MCF 10A (cell line): ENCODE measurements at regions not wholly inside any gene's neighbourhood (a gene's known extent, or its start where the extent isn't known, plus 50 kb on each side); places are given as distances from the start of the nearest gene placed in this dataset.

Experiments used
- BruUV-seq: library from RNA; stranded (reverse); fragments of 400-500 nt; replicated peaks from 2 replicates; lab custom pipeline; 2021; lab: Mats Ljungman, UMichigan
- CTCF ChIA-PET: fragments of 300-600 bp; sonication (Branson Sonifier 250); formaldehyde crosslinking; extraction: SDS; loops from one replicate; lab custom pipeline; 2021; ENCODE audit warnings: antibody characterized with exemption, inconsistent platforms; lab: Yijun Ruan, JAX
- POLR2A ChIA-PET: fragments of 300-600, 350-650 bp; sonication (Branson Sonifier 250); formaldehyde crosslinking; extraction: SDS; loops from one replicate; lab custom pipeline; 2020; ENCODE audit warnings: antibody characterized with exemption, inconsistent platforms; lab: Yijun Ruan, JAX
- DNase-seq: peaks from one replicate; pipeline ENCODE4 v3.0.0-alpha.2; 2018; ENCODE audit not compliant: unreplicated experiment
- H3K27ac Mint-ChIP-seq: one replicate; pipeline ENCODE4 v1.8.0; 2022; ENCODE audit warnings: mild to moderate bottlenecking, low read depth, mixed read lengths; ENCODE audit not compliant: unreplicated experiment
- H3K27me3 Mint-ChIP-seq: one replicate; pipeline ENCODE4 v1.8.0; 2022; ENCODE audit warnings: mixed read lengths; ENCODE audit not compliant: insufficient read depth, unreplicated experiment
- H3K36me3 Mint-ChIP-seq: one replicate; pipeline ENCODE4 v1.8.0; 2022; ENCODE audit warnings: mild to moderate bottlenecking, moderate library complexity, mixed read lengths; ENCODE audit not compliant: insufficient read depth, unreplicated experiment
- H3K4me1 Mint-ChIP-seq: one replicate; pipeline ENCODE4 v1.8.0; 2022; ENCODE audit warnings: mixed read lengths; ENCODE audit not compliant: insufficient read depth, unreplicated experiment
- H3K4me3 Mint-ChIP-seq: one replicate; pipeline ENCODE4 v1.8.0; 2022; ENCODE audit warnings: mild to moderate bottlenecking, moderate library complexity, mixed read lengths; ENCODE audit not compliant: unreplicated experiment
- H3K9me3 Mint-ChIP-seq: one replicate; pipeline ENCODE4 v1.8.0; 2022; ENCODE audit warnings: mixed read lengths; ENCODE audit not compliant: unreplicated experiment
- intact Hi-C: fragments of 100-400 bp; cut with micrococcal nuclease; formaldehyde crosslinking; loops from 2 replicates; pipeline ENCODE4 v1.14.1; 2022
- TF ChIP-seq, protein P1 (sequence below): fragments of 200-600 bp; IDR thresholded peaks from one replicate; pipeline ENCODE4 v1.8.0; 2022; ENCODE audit warnings: antibody characterized with exemption, mild to moderate bottlenecking; ENCODE audit not compliant: unreplicated experiment

GRCh38 chr13:90239130-90239529 lies 1108.4 kb upstream of the MIR17HG start:
- Mint-ChIP-seq H3K27me3 (no peaks in the 10 kb centered on the region), H3K9me3 (no peaks in the 10 kb centered on the region), H3K36me3 (no peaks in the 10 kb centered on the region), H3K27ac (no peak overlapping the region), H3K4me1 (peaks cover 8% of the 10 kb centered on the region), H3K4me3 (no peak overlapping the region)
- intact Hi-C loops = no loop called here
- TF ChIP-seq, protein P1, sequence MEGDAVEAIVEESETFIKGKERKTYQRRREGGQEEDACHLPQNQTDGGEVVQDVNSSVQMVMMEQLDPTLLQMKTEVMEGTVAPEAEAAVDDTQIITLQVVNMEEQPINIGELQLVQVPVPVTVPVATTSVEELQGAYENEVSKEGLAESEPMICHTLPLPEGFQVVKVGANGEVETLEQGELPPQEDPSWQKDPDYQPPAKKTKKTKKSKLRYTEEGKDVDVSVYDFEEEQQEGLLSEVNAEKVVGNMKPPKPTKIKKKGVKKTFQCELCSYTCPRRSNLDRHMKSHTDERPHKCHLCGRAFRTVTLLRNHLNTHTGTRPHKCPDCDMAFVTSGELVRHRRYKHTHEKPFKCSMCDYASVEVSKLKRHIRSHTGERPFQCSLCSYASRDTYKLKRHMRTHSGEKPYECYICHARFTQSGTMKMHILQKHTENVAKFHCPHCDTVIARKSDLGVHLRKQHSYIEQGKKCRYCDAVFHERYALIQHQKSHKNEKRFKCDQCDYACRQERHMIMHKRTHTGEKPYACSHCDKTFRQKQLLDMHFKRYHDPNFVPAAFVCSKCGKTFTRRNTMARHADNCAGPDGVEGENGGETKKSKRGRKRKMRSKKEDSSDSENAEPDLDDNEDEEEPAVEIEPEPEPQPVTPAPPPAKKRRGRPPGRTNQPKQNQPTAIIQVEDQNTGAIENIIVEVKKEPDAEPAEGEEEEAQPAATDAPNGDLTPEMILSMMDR = no peak
- ChIA-PET CTCF (no interaction called here), POLR2A (interaction anchor here (0.5 kb wide), 1 partner anchor 154 kb away, joined by 3 read pairs; no protein-coding TSS in a partner anchor)
- DNase-seq = no peak
- no TSS peak for BruUV-seq

- Mint-ChIP-seq H3K36me3 (no peaks in the 10 kb centered on the region), H3K27ac (no peak overlapping the region), H3K4me1 (no peaks in the 10 kb centered on the region), H3K4me3 (no peak overlapping the region), H3K27me3 (no peaks in the 10 kb centered on the region), H3K9me3 (peaks cover 10% of the 10 kb centered on the region)
- intact Hi-C loops = no loop called here
- DNase-seq = no peak
- BruUV-seq = no TSS peak
- POLR2A ChIA-PET = interaction anchor here (0.6 kb wide), 1 partner anchor 13 kb away, joined by 3 read pairs; no protein-coding TSS in a partner anchor
- TF ChIP-seq, protein P1 = no peak
- CTCF ChIA-PET = no interaction called here
Measured at GRCh38 chr13:90246005-90246404, 1101.5 kb upstream of the MIR17HG start.

- no TSS peak for BruUV-seq
- POLR2A ChIA-PET = no interaction called here
- Mint-ChIP-seq H3K27ac (no peak overlapping the region), H3K27me3 (no peaks in the 10 kb centered on the region), H3K36me3 (no peaks in the 10 kb centered on the region), H3K4me3 (no peak overlapping the region), H3K9me3 (peaks cover 10% of the 10 kb centered on the region), H3K4me1 (no peaks in the 10 kb centered on the region)
- intact Hi-C loops = no loop called here
- DNase-seq = no peak
- CTCF ChIA-PET = no interaction called here
- TF ChIP-seq, protein P1 = no peak
Measured at GRCh38 chr13:90246687-90247345, 1100.7 kb upstream of the MIR17HG start.

GRCh38 chr13:90253806-90254205 lies 1093.7 kb upstream of the MIR17HG start:
- H3K9me3 Mint-ChIP-seq = peaks cover 10% of the 10 kb centered on the region
- no peaks in the 10 kb centered on the region for H3K36me3 Mint-ChIP-seq
- TF ChIP-seq, protein P1 = no peak
- no peak for DNase-seq
- CTCF ChIA-PET = interaction anchor here (0.6 kb wide), 1 partner anchor 128 kb away, joined by 5 read pairs; no protein-coding TSS in a partner anchor
- H3K4me1 Mint-ChIP-seq = no peaks in the 10 kb centered on the region
- BruUV-seq = no TSS peak
- intact Hi-C loops = no loop called here
- no peak overlapping the region for H3K4me3 Mint-ChIP-seq
- POLR2A ChIA-PET = no interaction called here
- no peaks in the 10 kb centered on the region for H3K27me3 Mint-ChIP-seq
- no peak overlapping the region for H3K27ac Mint-ChIP-seq
